ENCODE measurements at regions not wholly inside any gene's neighbourhood (a gene's known extent, or its start where the extent isn't known, plus 50 kb on each side); places are given as distances from the start of the nearest gene placed in this dataset.
A peak's percentile ranks its signal among the peaks of the same experiment; 100 is the strongest.

GRCh38 chr1:221937155-221937953 lies 195.5 kb upstream of the DUSP10 start:
- TF ChIP-seq, protein P1, sequence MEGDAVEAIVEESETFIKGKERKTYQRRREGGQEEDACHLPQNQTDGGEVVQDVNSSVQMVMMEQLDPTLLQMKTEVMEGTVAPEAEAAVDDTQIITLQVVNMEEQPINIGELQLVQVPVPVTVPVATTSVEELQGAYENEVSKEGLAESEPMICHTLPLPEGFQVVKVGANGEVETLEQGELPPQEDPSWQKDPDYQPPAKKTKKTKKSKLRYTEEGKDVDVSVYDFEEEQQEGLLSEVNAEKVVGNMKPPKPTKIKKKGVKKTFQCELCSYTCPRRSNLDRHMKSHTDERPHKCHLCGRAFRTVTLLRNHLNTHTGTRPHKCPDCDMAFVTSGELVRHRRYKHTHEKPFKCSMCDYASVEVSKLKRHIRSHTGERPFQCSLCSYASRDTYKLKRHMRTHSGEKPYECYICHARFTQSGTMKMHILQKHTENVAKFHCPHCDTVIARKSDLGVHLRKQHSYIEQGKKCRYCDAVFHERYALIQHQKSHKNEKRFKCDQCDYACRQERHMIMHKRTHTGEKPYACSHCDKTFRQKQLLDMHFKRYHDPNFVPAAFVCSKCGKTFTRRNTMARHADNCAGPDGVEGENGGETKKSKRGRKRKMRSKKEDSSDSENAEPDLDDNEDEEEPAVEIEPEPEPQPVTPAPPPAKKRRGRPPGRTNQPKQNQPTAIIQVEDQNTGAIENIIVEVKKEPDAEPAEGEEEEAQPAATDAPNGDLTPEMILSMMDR (conservative IDR thresholded peaks at IDR 0.05; ENCODE audit: control insufficient read depth, insufficient read depth, low read depth, low read length), result no peak
- DNase-seq (ENCODE audit: low read depth), result no peak
- H3K4me3 ChIP-seq (ENCODE audit: control insufficient read depth, low read depth, low read length), result no peak overlapping the region

DNA sequence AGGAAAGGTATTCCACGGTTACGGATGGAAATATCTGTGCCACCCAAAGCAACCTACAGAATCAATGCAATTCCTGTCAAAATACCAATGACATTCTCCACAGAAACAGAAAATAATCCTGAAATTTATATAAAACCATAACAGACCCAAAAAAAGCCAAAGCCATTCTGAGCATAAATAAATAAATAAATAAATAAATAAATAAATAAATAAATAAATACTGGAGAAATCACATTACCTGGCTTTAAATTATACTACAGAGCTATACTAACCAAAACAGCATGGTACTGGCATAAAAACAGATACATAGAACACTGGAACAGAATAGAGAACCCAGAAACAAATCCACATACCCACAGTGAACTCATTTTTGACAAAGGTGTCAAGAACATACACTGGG lies 191.9 kb upstream of the DUSP10 start:
- TF ChIP-seq, protein P1 (conservative IDR thresholded peaks at IDR 0.05; ENCODE audit: control insufficient read depth, insufficient read depth, low read depth, low read length), result no peak
- DNase-seq (ENCODE audit: low read depth), result no peak

GRCh38 chr1:221926441-221926840 lies 184.6 kb upstream of the DUSP10 start:
- TF ChIP-seq, protein P1 (conservative IDR thresholded peaks at IDR 0.05; ENCODE audit: control insufficient read depth, insufficient read depth, low read depth, low read length), result no peak
- no peak overlapping the region for H3K4me3 ChIP-seq (ENCODE audit: control insufficient read depth, low read depth, low read length)
- DNase-seq (ENCODE audit: low read depth), result no peak

More for the DNA sequence above, 191.9 kb upstream of the DUSP10 start:
- H3K4me3 ChIP-seq (ENCODE audit: control insufficient read depth, low read depth, low read length), result no peak overlapping the region

GRCh38 chr1:221925947-221926346 lies 184.1 kb upstream of the DUSP10 start:
- TF ChIP-seq, protein P1 (conservative IDR thresholded peaks at IDR 0.05; ENCODE audit: control insufficient read depth, insufficient read depth, low read depth, low read length), result no peak
- no peak overlapping the region for H3K4me3 ChIP-seq (ENCODE audit: control insufficient read depth, low read depth, low read length)
- DNase-seq (ENCODE audit: low read depth), result no peak

GRCh38 chr1:221923929-221924598 lies 182.2 kb upstream of the DUSP10 start:
- no peak overlapping the region for H3K4me3 ChIP-seq (ENCODE audit: control insufficient read depth, low read depth, low read length)
- TF ChIP-seq, protein P1 (conservative IDR thresholded peaks at IDR 0.05; ENCODE audit: control insufficient read depth, insufficient read depth, low read depth, low read length), result no peak
- DNase-seq (ENCODE audit: low read depth), result peak; percentile 64

DNA sequence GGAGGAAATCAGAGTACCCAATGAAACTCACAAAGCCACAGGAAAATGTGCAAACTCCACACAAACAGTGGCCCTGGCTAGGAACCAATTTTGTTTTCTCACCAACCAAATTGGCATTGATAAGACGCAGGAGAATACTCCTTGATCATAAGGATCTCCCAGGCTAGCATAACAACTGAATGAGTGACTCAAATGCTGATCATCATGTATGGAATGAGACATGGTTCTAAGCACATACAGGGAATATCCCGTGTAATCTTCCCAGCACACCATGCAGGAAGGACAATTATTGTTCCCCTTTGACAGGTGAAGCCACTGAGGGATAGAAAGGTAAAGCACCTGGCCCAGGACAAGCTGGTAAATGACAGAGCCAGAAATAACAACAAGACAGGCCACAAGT lies 180.0 kb upstream of the DUSP10 start:
- TF ChIP-seq, protein P1 (conservative IDR thresholded peaks at IDR 0.05; ENCODE audit: control insufficient read depth, insufficient read depth, low read depth, low read length), result no peak
- peak; percentile 43 for DNase-seq (ENCODE audit: low read depth)
- H3K4me3 ChIP-seq (ENCODE audit: control insufficient read depth, low read depth, low read length), result no peak overlapping the region

Measured in fibroblast of mammary gland (primary cell).